HEK293 (cell line): ENCODE measurements at regions not wholly inside any gene's neighbourhood (a gene's known extent, or its start where the extent isn't known, plus 50 kb on each side); places are given as distances from the start of the nearest gene placed in this dataset.
A peak's percentile ranks its signal among the peaks of the same experiment; 100 is the strongest.
"Not testable (repeated sequence)": the region's sequence is repeated elsewhere in the genome, so short reads cannot be mapped to it uniquely, and the experiment has no call there.

Experiments
- CTCF ChIA-PET: fragments of 350-600 bp; formaldehyde crosslinking; extraction: SDS; loops from one replicate; lab custom pipeline; 2021; ENCODE audit warnings: antibody characterized with exemption; lab: Yijun Ruan, JAX
- POLR2A ChIA-PET: fragments of 300-600 bp; formaldehyde crosslinking; extraction: SDS; loops from one replicate; lab custom pipeline; 2020; ENCODE audit warnings: antibody characterized with exemption, inconsistent platforms; lab: Yijun Ruan, JAX
- H3K27ac ChIP-seq: fragments of 200-500 bp; sonication (Bioruptor generic); 2 replicates; pipeline ENCODE4 v1.5.1; 2014; ENCODE audit warnings: low read depth, low read length, control low read depth, inconsistent platforms; ENCODE audit errors: extremely low read depth
- H3K36me3 ChIP-seq, 2 experiments: fragments of 200-500 bp in 1 of 2; sonication (Bioruptor generic) in 1 of 2; 1 replicate in 1 of 2; 2 replicates in 1 of 2; pipeline ENCODE4 v1.5.1; 2014 to 2017; ENCODE audit warnings: inconsistent platforms in 2 of 2, low read length in 2 of 2; ENCODE audit not compliant: control insufficient read depth in 2 of 2, insufficient read depth in 1 of 2
- H3K4me1 ChIP-seq: fragments of 200-500 bp; sonication (Bioruptor generic); 2 replicates; pipeline ENCODE4 v1.5.1; 2014; ENCODE audit warnings: mild to moderate bottlenecking, low read length, inconsistent platforms; ENCODE audit not compliant: control insufficient read depth, insufficient read depth
- H3K4me3 ChIP-seq: 2 replicates; pipeline ENCODE4 v1.5.1; 2011; ENCODE audit warnings: low read depth, mild to moderate bottlenecking, control low read depth, low read length, moderate library complexity
- H3K9me3 ChIP-seq: fragments of 200-500 bp; sonication (Bioruptor generic); 2 replicates; pipeline ENCODE4 v1.5.1; 2014; ENCODE audit warnings: low read depth, low read length, inconsistent platforms; ENCODE audit not compliant: control insufficient read depth, insufficient read depth
- HIC1 ChIP-seq: fragments of 450-650 bp; formaldehyde crosslinking; IDR thresholded peaks from 2 replicates; pipeline ENCODE4 v1.5.1; 2016; ENCODE audit warnings: missing biosample characterization, missing genetic modification characterization
- PRDM6 ChIP-seq: fragments of 450-650 bp; formaldehyde crosslinking; IDR thresholded peaks from 2 replicates; pipeline ENCODE4 v1.5.1; 2017; ENCODE audit warnings: missing biosample characterization, missing genetic modification characterization
- SETDB1 ChIP-seq: IDR thresholded peaks from one replicate; pipeline ENCODE4 v1.6.1; 2017; ENCODE audit warnings: mild to moderate bottlenecking, low read length, moderate library complexity, mixed read lengths; ENCODE audit not compliant: insufficient read length
- SP2 ChIP-seq: fragments of 450-650 bp; formaldehyde crosslinking; IDR thresholded peaks from 2 replicates; pipeline ENCODE4 v1.5.1; 2016; ENCODE audit warnings: missing biosample characterization, missing genetic modification characterization
- ZBTB49 ChIP-seq: fragments of 450-650 bp; formaldehyde crosslinking; IDR thresholded peaks from 2 replicates; pipeline ENCODE4 v1.5.1; 2016; ENCODE audit warnings: missing biosample characterization, missing genetic modification characterization, low read depth
- ZIC2 ChIP-seq: fragments of 450-650 bp; formaldehyde crosslinking; IDR thresholded peaks from 2 replicates; pipeline ENCODE4 v1.5.1; 2016; ENCODE audit warnings: missing biosample characterization, missing genetic modification characterization
- ZNF121 ChIP-seq: fragments of 450-650 bp; formaldehyde crosslinking; IDR thresholded peaks from 2 replicates; pipeline ENCODE4 v1.5.1; 2016; ENCODE audit warnings: missing biosample characterization, missing genetic modification characterization
- ZNF19 ChIP-seq: fragments of 450-650 bp; formaldehyde crosslinking; IDR thresholded peaks from 2 replicates; pipeline ENCODE4; 2016; ENCODE audit warnings: missing biosample characterization, missing genetic modification characterization, low read depth
- ZNF292 ChIP-seq: fragments of 450-650 bp; formaldehyde crosslinking; IDR thresholded peaks from 2 replicates; pipeline ENCODE4 v1.5.1; 2016; ENCODE audit warnings: low read depth, missing biosample characterization, missing genetic modification characterization, borderline replicate concordance
- ZNF354C ChIP-seq: fragments of 450-650 bp; formaldehyde crosslinking; IDR thresholded peaks from 2 replicates; pipeline ENCODE4 v1.5.1; 2016; ENCODE audit warnings: missing biosample characterization, missing genetic modification characterization, low read depth, borderline replicate concordance
- ZNF416 ChIP-seq: fragments of 450-650 bp; formaldehyde crosslinking; IDR thresholded peaks from 2 replicates; pipeline ENCODE4 v1.5.1; 2016; ENCODE audit warnings: missing biosample characterization, missing genetic modification characterization
- ZNF76 ChIP-seq: fragments of 450-650 bp; formaldehyde crosslinking; IDR thresholded peaks from 2 replicates; pipeline ENCODE4; 2016; ENCODE audit warnings: low read depth, missing biosample characterization, missing genetic modification characterization, borderline replicate concordance
- ZNF768 ChIP-seq: fragments of 450-650 bp; formaldehyde crosslinking; IDR thresholded peaks from 2 replicates; pipeline ENCODE4 v1.5.1; 2018; ENCODE audit warnings: missing biosample characterization, mild to moderate bottlenecking, missing genetic modification characterization
- ZSCAN30 ChIP-seq: fragments of 450-650 bp; IDR thresholded peaks from 2 replicates; pipeline ENCODE4 v1.5.1; 2018; ENCODE audit warnings: missing biosample characterization, mild to moderate bottlenecking, missing genetic modification characterization, moderate library complexity

GRCh38 chr7:156369929-156370328 lies 270.6 kb upstream of the RNF32 start:
- H3K4me1 ChIP-seq, H3K4me3 ChIP-seq, H3K36me3 ChIP-seq, H3K9me3 ChIP-seq, H3K27ac ChIP-seq, POLR2A ChIA-PET, CTCF ChIA-PET: not testable (repeated sequence)
- TF ChIP-seq SETDB1: peak; percentile 63

GRCh38 chr7:156368053-156368843 lies 272.3 kb upstream of the RNF32 start:
- Histone ChIP-seq H3K4me1 (no peaks in the 10 kb centered on the region), H3K4me3 (no peak overlapping the region), H3K9me3 (no peaks in the 10 kb centered on the region), H3K27ac (no peak overlapping the region), H3K36me3 (no peaks in the 10 kb centered on the region)
- TF ChIP-seq ZNF121 (tag by site-specific recombination) (no peak), ZBTB49 (tag by site-specific recombination) (no peak), SP2 (tag by site-specific recombination) (no peak), ZNF416 (no peak), ZIC2 (no peak), ZNF292 (tag by site-specific recombination) (no peak), ZNF768 (tag by site-specific recombination) (no peak), ZSCAN30 (tag by site-specific recombination) (no peak), ZNF354C (tag by site-specific recombination) (no peak), PRDM6 (no peak), ZNF76 (tag by site-specific recombination) (no peak), ZNF19 (no peak)
- CTCF ChIA-PET: no interaction called here
- POLR2A ChIA-PET: no interaction called here

- Histone ChIP-seq H3K4me3 (no peak overlapping the region), H3K27ac (no peak overlapping the region), H3K4me1 (no peaks in the 10 kb centered on the region), H3K36me3 (no peaks in the 10 kb centered on the region), H3K9me3 (no peaks in the 10 kb centered on the region)
- no peak for TF ChIP-seq HIC1 (tag by site-specific recombination)
- ChIA-PET POLR2A (no interaction called here), CTCF (no interaction called here)
Observed at GRCh38 chr7:156363751-156364150, 276.8 kb upstream of the RNF32 start.
